Caco-2 (cell line): ENCODE measurements at regions not wholly inside any gene's neighbourhood (a gene's known extent, or its start where the extent isn't known, plus 50 kb on each side); places are given as distances from the start of the nearest gene placed in this dataset.

Source experiments
- BruUV-seq: library from RNA; stranded (reverse); fragments of 400-500 nt; replicated peaks from 2 replicates; lab custom pipeline; 2021; lab: Mats Ljungman, UMichigan
- CTCF ChIA-PET: fragments of 300-600 bp; sonication (Branson Sonifier 250); formaldehyde crosslinking; loops from one replicate; lab custom pipeline; 2022; ENCODE audit warnings: antibody characterized with exemption; lab: Charles Lee
- POLR2A ChIA-PET: fragments of 300-600 bp; sonication (Branson Sonifier 250); formaldehyde crosslinking; loops from one replicate; lab custom pipeline; 2022; ENCODE audit warnings: antibody characterized with exemption; lab: Charles Lee
- DNase-seq, 2 experiments: peaks; one replicate each; pipeline versions ENCODE4 v3.0.0 to v3.0.0-alpha.2; 2020 to 2022
- H3K27me3 ChIP-seq: replicated peaks from 2 replicates; pipeline ENCODE4 v1.6.0; 2011; ENCODE audit warnings: low read length; ENCODE audit not compliant: control insufficient read depth, insufficient read depth
- H3K36me3 ChIP-seq: 2 replicates; pipeline ENCODE4 v1.5.1; 2011; ENCODE audit warnings: low read length; ENCODE audit not compliant: control insufficient read depth, insufficient read depth
- H3K4me1 ChIP-seq: fragments of 250-450 bp; sonication (Bioruptor Pico); 2 replicates; pipeline ENCODE4 v1.5.1; 2020; ENCODE audit warnings: mild to moderate bottlenecking
- H3K4me3 ChIP-seq: 2 replicates; pipeline ENCODE4 v1.5.1; 2011; ENCODE audit warnings: low read depth, mild to moderate bottlenecking, control low read depth, low read length
- H3K9me3 ChIP-seq: fragments of 250-450 bp; sonication (Bioruptor Pico); 2 replicates; pipeline ENCODE4 v1.5.1; 2020; ENCODE audit warnings: mild to moderate bottlenecking, moderate library complexity
- H3K27ac Mint-ChIP-seq: one replicate; pipeline ENCODE4 v1.8.0; 2022; ENCODE audit warnings: mixed read lengths; ENCODE audit not compliant: unreplicated experiment
- H3K27me3 Mint-ChIP-seq: one replicate; pipeline ENCODE4 v1.8.0; 2022; ENCODE audit warnings: mixed read lengths; ENCODE audit not compliant: insufficient read depth, unreplicated experiment
- H3K36me3 Mint-ChIP-seq: one replicate; pipeline ENCODE4 v1.8.0; 2022; ENCODE audit warnings: mild to moderate bottlenecking, mixed read lengths; ENCODE audit not compliant: insufficient read depth, unreplicated experiment
- H3K4me1 Mint-ChIP-seq: one replicate; pipeline ENCODE4 v1.8.0; 2022; ENCODE audit warnings: low read depth, mixed read lengths; ENCODE audit not compliant: unreplicated experiment
- H3K4me3 Mint-ChIP-seq: one replicate; pipeline ENCODE4 v1.8.0; 2022; ENCODE audit warnings: mild to moderate bottlenecking, moderate library complexity, mixed read lengths; ENCODE audit not compliant: unreplicated experiment
- H3K9me3 Mint-ChIP-seq: one replicate; pipeline ENCODE4 v1.8.0; 2022; ENCODE audit warnings: mixed read lengths; ENCODE audit not compliant: unreplicated experiment
- CTCF ChIP-seq, 2 experiments: fragments of 200-600 bp in 1 of 2; IDR thresholded peaks; 1 replicate in 1 of 2; 2 replicates in 1 of 2; pipeline versions ENCODE4 v1.5.1 to v1.8.0; 2011 to 2022; ENCODE audit warnings: antibody characterized with exemption in 1 of 2, control low read depth in 1 of 2, inconsistent platforms in 1 of 2, low read depth in 1 of 2, low read length in 1 of 2, mild to moderate bottlenecking in 1 of 2, moderate library complexity in 1 of 2; ENCODE audit not compliant: insufficient read depth in 1 of 2, severe bottlenecking in 1 of 2, unreplicated experiment in 1 of 2
- intact Hi-C: fragments of 100-400 bp; cut with micrococcal nuclease; formaldehyde crosslinking; loops from one replicate; pipeline ENCODE4 v1.10.0; 2022; ENCODE audit not compliant: unreplicated experiment

- H3K9me3 Mint-ChIP-seq, result peaks cover 36% of the 10 kb centered on the region
- no peaks in the 10 kb centered on the region for H3K4me1 ChIP-seq
- H3K27me3 ChIP-seq, result no peaks in the 10 kb centered on the region
- 0 out of 2 replicates have a peak, but pooled peaks cover 3% of the 10 kb centered on the region for H3K9me3 ChIP-seq
- no peak for TF ChIP-seq CTCF (IDR thresholded peaks at IDR 0.05; ENCODE audit: insufficient read depth in 1 of 2, low read depth in 1 of 2, low read length in 1 of 2, severe bottlenecking in 1 of 2, unreplicated experiment in 1 of 2)
- POLR2A ChIA-PET, result no interaction called here
- no peak overlapping the region for H3K4me3 ChIP-seq
- no peaks in the 10 kb centered on the region for H3K36me3 Mint-ChIP-seq
- no peak for DNase-seq
- H3K27ac Mint-ChIP-seq, result no peak overlapping the region
- H3K27me3 Mint-ChIP-seq, result peaks cover 12% of the 10 kb centered on the region
- no peak overlapping the region for H3K4me3 Mint-ChIP-seq
- intact Hi-C loops, result no loop called here
- no peaks in the 10 kb centered on the region for H3K4me1 Mint-ChIP-seq
- BruUV-seq, result no TSS peak
- CTCF ChIA-PET, result no interaction called here
- no peaks in the 10 kb centered on the region for H3K36me3 ChIP-seq
Measured at GRCh38 chr13:47632311-47632710, 368.8 kb downstream of the SUCLA2 start.

GRCh38 chr13:47628666-47629065 is 372.4 kb downstream of the SUCLA2 start:
- Mint-ChIP-seq H3K9me3 (peaks cover 27% of the 10 kb centered on the region), H3K27me3 (peaks cover 3% of the 10 kb centered on the region), H3K4me1 (no peaks in the 10 kb centered on the region), H3K27ac (no peak overlapping the region), H3K36me3 (no peaks in the 10 kb centered on the region), H3K4me3 (no peak overlapping the region)
- intact Hi-C loops, result no loop called here
- Histone ChIP-seq H3K36me3 (no peaks in the 10 kb centered on the region), H3K9me3 (no peaks in the 10 kb centered on the region), H3K4me1 (no peaks in the 10 kb centered on the region), H3K4me3 (no peak overlapping the region), H3K27me3 (no peaks in the 10 kb centered on the region)
- CTCF ChIA-PET, result no interaction called here
- no TSS peak for BruUV-seq
- no peak for TF ChIP-seq CTCF (IDR thresholded peaks at IDR 0.05; ENCODE audit: insufficient read depth in 1 of 2, low read depth in 1 of 2, low read length in 1 of 2, severe bottlenecking in 1 of 2, unreplicated experiment in 1 of 2)
- DNase-seq, result no peak
- POLR2A ChIA-PET, result no interaction called here

- Mint-ChIP-seq H3K4me3 (no peak overlapping the region), H3K36me3 (no peaks in the 10 kb centered on the region), H3K4me1 (peaks cover 10% of the 10 kb centered on the region), H3K27me3 (no peaks in the 10 kb centered on the region), H3K9me3 (peaks cover 13% of the 10 kb centered on the region), H3K27ac (no peak overlapping the region)
- H3K27me3 ChIP-seq, result peaks cover 2% of the 10 kb centered on the region; the same call in 1 of the 2 replicates
- H3K4me1 ChIP-seq, result no peaks in the 10 kb centered on the region
- ChIA-PET CTCF (no interaction called here), POLR2A (no interaction called here)
- no peaks in the 10 kb centered on the region for H3K9me3 ChIP-seq
- intact Hi-C loops, result no loop called here
- BruUV-seq, result no TSS peak
- H3K36me3 ChIP-seq, result no peaks in the 10 kb centered on the region
- TF ChIP-seq CTCF (IDR thresholded peaks at IDR 0.05; ENCODE audit: insufficient read depth in 1 of 2, low read depth in 1 of 2, low read length in 1 of 2, severe bottlenecking in 1 of 2, unreplicated experiment in 1 of 2), result no peak
- no peak for DNase-seq
- no peak overlapping the region for H3K4me3 ChIP-seq
Measured at GRCh38 chr13:47623862-47624261, 377.2 kb downstream of the SUCLA2 start.
